ENCODE measurements at regions not wholly inside any gene's neighbourhood (a gene's known extent, or its start where the extent isn't known, plus 50 kb on each side); places are given as distances from the start of the nearest gene placed in this dataset.

- peak; percentile 24 for DNase-seq
These were observed 516.4 kb upstream of the PCDH11Y start for GRCh38 chrY:4483693-4484092.
